ENCODE measurements at regions not wholly inside any gene's neighbourhood (a gene's known extent, or its start where the extent isn't known, plus 50 kb on each side); places are given as distances from the start of the nearest gene placed in this dataset.
A peak's percentile ranks its signal among the peaks of the same experiment; 100 is the strongest.

DNA sequence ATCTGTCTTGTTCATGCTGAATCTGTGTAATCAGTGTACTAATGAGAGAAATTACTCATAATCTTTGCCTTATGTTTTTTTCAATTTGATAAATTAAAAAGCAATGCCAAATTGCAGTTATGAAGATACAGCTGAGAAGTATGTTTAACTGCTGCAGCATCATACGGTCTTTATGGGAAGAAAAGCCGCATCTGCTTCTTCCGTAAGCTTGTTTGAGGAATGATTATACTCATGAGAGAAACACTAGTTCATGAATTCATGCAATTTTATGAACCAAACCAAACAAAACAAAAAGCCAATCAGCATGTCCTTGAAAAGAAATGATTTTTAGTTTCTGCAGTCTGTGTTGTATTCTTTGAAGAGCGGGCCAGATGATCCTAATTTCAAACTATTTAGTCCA lies 275.9 kb upstream of the ARHGEF26 start:
- no peak overlapping the region for H3K27ac ChIP-seq
- CTCF ChIA-PET, result no interaction called here
- no peak for ATAC-seq
- no peak for TF ChIP-seq MAX (IDR thresholded peaks at IDR 0.05)
- TF ChIP-seq CEBPB (IDR thresholded peaks at IDR 0.05), result no peak
- no peak for TF ChIP-seq POLR2A (IDR thresholded peaks at IDR 0.05; ENCODE audit: low read length)
- TF ChIP-seq CBX8 (IDR thresholded peaks at IDR 0.05), result no peak
- no peak for TF ChIP-seq USF2 (IDR thresholded peaks at IDR 0.05)
- TF ChIP-seq HEYL (CRISPR knock-in tag; IDR thresholded peaks at IDR 0.05), result no peak
- no peak for TF ChIP-seq FOSB (CRISPR knock-in tag; IDR thresholded peaks at IDR 0.05)
- TF ChIP-seq, protein P1, sequence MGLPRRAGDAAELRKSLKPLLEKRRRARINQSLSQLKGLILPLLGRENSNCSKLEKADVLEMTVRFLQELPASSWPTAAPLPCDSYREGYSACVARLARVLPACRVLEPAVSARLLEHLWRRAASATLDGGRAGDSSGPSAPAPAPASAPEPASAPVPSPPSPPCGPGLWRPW (IDR thresholded peaks at IDR 0.05), result no peak
- no peak for TF ChIP-seq EHF (CRISPR knock-in tag; IDR thresholded peaks at IDR 0.05)
- no peak for TF ChIP-seq CHD4 (IDR thresholded peaks at IDR 0.05; ENCODE audit: borderline replicate concordance)
- no peak for TF ChIP-seq NPAS2 (CRISPR knock-in tag; IDR thresholded peaks at IDR 0.05; ENCODE audit: borderline replicate concordance)
- no peak for TF ChIP-seq POLR2AphosphoS2 (conservative IDR thresholded peaks at IDR 0.05; ENCODE audit: low read length)
- TF ChIP-seq PBX3 (IDR thresholded peaks at IDR 0.05), result no peak
- TF ChIP-seq KDM5A (IDR thresholded peaks at IDR 0.05), result no peak
- TF ChIP-seq ZC3H11A (IDR thresholded peaks at IDR 0.05), result no peak
- no peak for TF ChIP-seq EP300 (IDR thresholded peaks at IDR 0.05)
- WGBS (ENCODE audit: missing lambda C conversion rate), result 64% methylated on average over 4 of the region's 4 CpGs
- H3K4me1 ChIP-seq, result no peaks in the 10 kb centered on the region
- POLR2A ChIA-PET, result no interaction called here
- H3K9me3 ChIP-seq, result no peaks in the 10 kb centered on the region
- no peak overlapping the region for H3K4me2 ChIP-seq
- FAIRE-seq, result no peak
- no peak overlapping the region for H3K4me3 ChIP-seq
- no peak for DNase-seq (ENCODE audit: low read depth in 1 of 2, low spot score in 1 of 2)

- peak in 1 of 2 experiments; percentile 5 for DNase-seq (ENCODE audit: low read depth in 1 of 2, low spot score in 1 of 2)
- FAIRE-seq, result no peak
- H3K4me3 ChIP-seq, result no peak overlapping the region
- no peak for ATAC-seq
- H3K9me3 ChIP-seq, result no peaks in the 10 kb centered on the region
- CTCF ChIA-PET, result interaction anchor here (0.6 kb wide), 1 partner anchor 628 kb away, joined by 3 read pairs; no protein-coding TSS in a partner anchor
- no peak overlapping the region for H3K4me2 ChIP-seq
- no peak overlapping the region for H3K27ac ChIP-seq
- TF ChIP-seq ZFP36 (IDR thresholded peaks at IDR 0.05; ENCODE audit: borderline replicate concordance, partially characterized antibody), result no peak
- TF ChIP-seq REST (IDR thresholded peaks at IDR 0.05), result no peak
- no peak for TF ChIP-seq FOSL2 (IDR thresholded peaks at IDR 0.05)
- no peak for TF ChIP-seq FOSL2 (CRISPR knock-in tag; IDR thresholded peaks at IDR 0.05)
- no peak for TF ChIP-seq ZC3H11A (IDR thresholded peaks at IDR 0.05)
- no peak for TF ChIP-seq PHF8 (IDR thresholded peaks at IDR 0.05; ENCODE audit: borderline replicate concordance, low read depth)
- TF ChIP-seq, protein P2, sequence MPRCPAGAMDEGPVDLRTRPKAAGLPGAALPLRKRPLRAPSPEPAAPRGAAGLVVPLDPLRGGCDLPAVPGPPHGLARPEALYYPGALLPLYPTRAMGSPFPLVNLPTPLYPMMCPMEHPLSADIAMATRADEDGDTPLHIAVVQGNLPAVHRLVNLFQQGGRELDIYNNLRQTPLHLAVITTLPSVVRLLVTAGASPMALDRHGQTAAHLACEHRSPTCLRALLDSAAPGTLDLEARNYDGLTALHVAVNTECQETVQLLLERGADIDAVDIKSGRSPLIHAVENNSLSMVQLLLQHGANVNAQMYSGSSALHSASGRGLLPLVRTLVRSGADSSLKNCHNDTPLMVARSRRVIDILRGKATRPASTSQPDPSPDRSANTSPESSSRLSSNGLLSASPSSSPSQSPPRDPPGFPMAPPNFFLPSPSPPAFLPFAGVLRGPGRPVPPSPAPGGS (IDR thresholded peaks at IDR 0.05), result no peak
- no peak for TF ChIP-seq POLR2AphosphoS2 (conservative IDR thresholded peaks at IDR 0.05; ENCODE audit: low read length)
- TF ChIP-seq, protein P1 (IDR thresholded peaks at IDR 0.05), result no peak
- no peak for TF ChIP-seq JUN (IDR thresholded peaks at IDR 0.05)
- no peak for TF ChIP-seq POLR2A (IDR thresholded peaks at IDR 0.05; ENCODE audit: low read length)
- TF ChIP-seq RFX5 (IDR thresholded peaks at IDR 0.05), result no peak
- no peak for TF ChIP-seq HDAC2 (IDR thresholded peaks at IDR 0.05)
- no peak for TF ChIP-seq CBX2 (IDR thresholded peaks at IDR 0.05; ENCODE audit: borderline replicate concordance, low read depth)
- no peak for TF ChIP-seq RNF2 (IDR thresholded peaks at IDR 0.05; ENCODE audit: borderline replicate concordance, low read depth)
- POLR2A ChIA-PET, result no interaction called here
- H3K4me1 ChIP-seq, result no peaks in the 10 kb centered on the region
- WGBS (ENCODE audit: missing lambda C conversion rate), result 4% methylated on average over 3 of the region's 3 CpGs
Observed at GRCh38 chr3:153848702-153849101, 272.5 kb upstream of the ARHGEF26 start.

Measured in A549 (cell line).